Right renal cortex interstitium (tissue), 3 donors: ENCODE measurements at regions not wholly inside any gene's neighbourhood (a gene's known extent, or its start where the extent isn't known, plus 50 kb on each side); places are given as distances from the start of the nearest gene placed in this dataset.

Source experiments
- DNase-seq, 3 donors: peaks; one replicate each; pipeline ENCODE4 v3.0.0-alpha.2; 2013; ENCODE audit warnings: low read depth in 3 of 3, low spot score in 2 of 3

GRCh38 chr5:68531970-68532369, 316.4 kb downstream of the PIK3R1 start:
- DNase-seq = no peak

- no peak for DNase-seq
Measured at GRCh38 chr5:68533051-68533450, 317.5 kb downstream of the PIK3R1 start.

GRCh38 chr5:68533571-68534084, 318.1 kb downstream of the PIK3R1 start:
- no peak for DNase-seq

GRCh38 chr5:68534131-68534940, 318.8 kb downstream of the PIK3R1 start:
- DNase-seq = no peak

- no peak for DNase-seq
Measured at GRCh38 chr5:68534956-68535520, 319.5 kb downstream of the PIK3R1 start.

- DNase-seq = no peak
Measured at GRCh38 chr5:68538814-68539420, 323.4 kb downstream of the PIK3R1 start.

- DNase-seq = no peak
Measured at GRCh38 chr5:68540798-68541590, 325.4 kb downstream of the PIK3R1 start.

- DNase-seq = no peak
Measured at GRCh38 chr5:68542207-68542606, 326.7 kb downstream of the PIK3R1 start.

GRCh38 chr5:68543212-68543611, 327.7 kb downstream of the PIK3R1 start:
- no peak for DNase-seq

- DNase-seq = no peak
Measured at GRCh38 chr5:68544091-68544647, 328.6 kb downstream of the PIK3R1 start.

- DNase-seq = peak in 1 of 3 donors; percentile 69
Measured at GRCh38 chr5:68544648-68545552, 329.3 kb downstream of the PIK3R1 start.

- no peak for DNase-seq
Measured at GRCh38 chr5:68545636-68546295, 330.2 kb downstream of the PIK3R1 start.

GRCh38 chr5:68547056-68547455, 331.5 kb downstream of the PIK3R1 start:
- DNase-seq = no peak

- no peak for DNase-seq
Measured at GRCh38 chr5:68547622-68548021, 332.1 kb downstream of the PIK3R1 start.

- DNase-seq = no peak
Measured at GRCh38 chr5:68548959-68549676, 333.6 kb downstream of the PIK3R1 start.

- DNase-seq = no peak
Measured at GRCh38 chr5:68550015-68550414, 334.5 kb downstream of the PIK3R1 start.

- DNase-seq = no peak
Measured at GRCh38 chr5:68551436-68551835, 335.9 kb downstream of the PIK3R1 start.

- no peak for DNase-seq
Measured at GRCh38 chr5:68554571-68555279, 339.2 kb downstream of the PIK3R1 start.
